ENCODE measurements at regions not wholly inside any gene's neighbourhood (a gene's known extent, or its start where the extent isn't known, plus 50 kb on each side); places are given as distances from the start of the nearest gene placed in this dataset.

DNA sequence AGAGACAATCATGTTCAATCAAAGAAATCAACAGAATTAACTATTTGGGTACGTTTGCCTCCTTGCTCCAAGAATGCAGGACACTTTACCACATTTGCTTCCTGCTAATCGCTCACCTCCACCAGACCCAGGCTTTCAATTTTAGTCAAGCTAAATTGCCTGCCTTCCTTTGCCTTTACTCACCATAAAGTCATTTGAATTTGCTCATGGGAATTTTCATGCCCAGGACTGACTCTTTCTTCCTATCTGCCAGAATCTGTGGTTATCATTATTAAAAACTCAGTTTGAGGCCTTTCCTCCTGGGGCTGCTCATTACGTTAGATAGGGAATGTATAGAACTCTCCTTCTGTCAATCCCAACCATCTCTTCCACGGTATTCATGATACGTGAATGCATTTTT lies 1935.3 kb upstream of the WWC1 start:
- TF ChIP-seq, protein P1, sequence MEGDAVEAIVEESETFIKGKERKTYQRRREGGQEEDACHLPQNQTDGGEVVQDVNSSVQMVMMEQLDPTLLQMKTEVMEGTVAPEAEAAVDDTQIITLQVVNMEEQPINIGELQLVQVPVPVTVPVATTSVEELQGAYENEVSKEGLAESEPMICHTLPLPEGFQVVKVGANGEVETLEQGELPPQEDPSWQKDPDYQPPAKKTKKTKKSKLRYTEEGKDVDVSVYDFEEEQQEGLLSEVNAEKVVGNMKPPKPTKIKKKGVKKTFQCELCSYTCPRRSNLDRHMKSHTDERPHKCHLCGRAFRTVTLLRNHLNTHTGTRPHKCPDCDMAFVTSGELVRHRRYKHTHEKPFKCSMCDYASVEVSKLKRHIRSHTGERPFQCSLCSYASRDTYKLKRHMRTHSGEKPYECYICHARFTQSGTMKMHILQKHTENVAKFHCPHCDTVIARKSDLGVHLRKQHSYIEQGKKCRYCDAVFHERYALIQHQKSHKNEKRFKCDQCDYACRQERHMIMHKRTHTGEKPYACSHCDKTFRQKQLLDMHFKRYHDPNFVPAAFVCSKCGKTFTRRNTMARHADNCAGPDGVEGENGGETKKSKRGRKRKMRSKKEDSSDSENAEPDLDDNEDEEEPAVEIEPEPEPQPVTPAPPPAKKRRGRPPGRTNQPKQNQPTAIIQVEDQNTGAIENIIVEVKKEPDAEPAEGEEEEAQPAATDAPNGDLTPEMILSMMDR (IDR thresholded peaks at IDR 0.05; ENCODE audit: low read depth, low read length, missing control alignments): no peak
- no peak overlapping the region for H3K4me3 ChIP-seq (replicated peaks; ENCODE audit: low read depth, low read length)
- DNase-seq (ENCODE audit: extremely low read depth, low read depth): no peak

DNA sequence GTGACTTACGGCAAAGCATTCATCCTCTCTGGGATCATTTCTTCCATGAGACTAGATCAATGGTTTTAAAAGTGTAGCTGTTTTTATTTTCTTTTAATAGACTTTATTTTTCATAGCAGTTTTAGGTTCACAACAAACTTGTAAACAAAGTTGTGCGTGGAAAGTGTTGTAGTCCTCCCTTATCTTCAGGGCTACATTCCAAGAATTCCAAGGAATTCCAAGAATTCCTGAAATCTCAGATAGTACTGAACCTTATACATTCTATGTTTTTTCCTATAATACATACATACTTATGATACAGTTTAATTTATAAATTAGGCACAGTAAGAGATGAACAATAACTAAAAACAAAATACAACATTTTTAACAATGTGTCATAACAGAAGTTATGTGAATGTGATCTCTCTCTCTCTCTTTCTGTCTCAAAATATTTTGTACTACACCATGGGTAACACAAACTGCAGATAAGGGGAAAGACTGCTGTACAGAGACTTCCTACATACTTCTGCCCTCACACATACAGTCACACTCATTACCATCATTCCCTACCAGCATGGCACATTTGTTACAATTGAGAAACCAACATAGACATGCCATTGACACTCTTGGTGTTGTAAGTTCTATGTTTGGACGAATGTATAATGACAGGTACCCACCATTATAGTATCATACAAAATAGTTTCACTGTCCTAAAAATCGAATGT lies 1933.2 kb upstream of the WWC1 start:
- H3K4me3 ChIP-seq (replicated peaks; ENCODE audit: low read depth, low read length): no peak overlapping the region
- TF ChIP-seq, protein P1 (IDR thresholded peaks at IDR 0.05; ENCODE audit: low read depth, low read length, missing control alignments): no peak
- no peak for DNase-seq (ENCODE audit: extremely low read depth, low read depth)

DNA sequence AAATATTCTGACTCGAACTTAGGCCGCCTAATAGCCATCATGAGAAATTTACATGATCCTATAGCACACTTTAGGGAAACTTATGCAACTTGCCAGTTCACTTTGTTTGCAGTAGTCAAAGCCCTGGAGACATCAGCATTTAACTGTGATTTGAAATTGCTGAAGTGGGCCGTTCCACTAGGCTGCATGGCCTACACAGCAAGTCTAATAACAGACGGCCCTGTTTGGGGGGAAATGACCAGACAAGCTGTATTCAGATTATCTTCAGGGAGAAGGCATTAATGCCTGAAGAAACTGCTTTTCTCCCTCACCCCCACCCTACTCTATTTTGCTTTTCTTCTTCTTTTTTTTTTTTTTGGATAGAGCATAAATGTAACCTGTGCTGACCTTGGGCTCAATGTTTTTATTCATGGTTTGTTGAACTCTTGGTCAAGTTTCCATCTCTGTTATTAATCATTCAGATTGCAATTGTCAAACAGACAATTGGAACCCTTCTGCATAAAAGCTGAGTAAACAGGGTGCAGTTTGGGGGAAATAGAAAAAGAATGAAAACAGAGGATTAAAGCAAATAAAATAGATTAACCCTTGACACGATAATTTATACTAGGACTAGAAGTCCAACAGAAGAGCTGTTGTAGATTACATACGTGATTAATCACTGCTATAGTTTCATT lies 1928.2 kb upstream of the WWC1 start:
- no peak for DNase-seq (ENCODE audit: extremely low read depth, low read depth)
- TF ChIP-seq, protein P1 (IDR thresholded peaks at IDR 0.05; ENCODE audit: low read depth, low read length, missing control alignments): no peak
- H3K4me3 ChIP-seq (replicated peaks; ENCODE audit: low read depth, low read length): no peak overlapping the region

DNA sequence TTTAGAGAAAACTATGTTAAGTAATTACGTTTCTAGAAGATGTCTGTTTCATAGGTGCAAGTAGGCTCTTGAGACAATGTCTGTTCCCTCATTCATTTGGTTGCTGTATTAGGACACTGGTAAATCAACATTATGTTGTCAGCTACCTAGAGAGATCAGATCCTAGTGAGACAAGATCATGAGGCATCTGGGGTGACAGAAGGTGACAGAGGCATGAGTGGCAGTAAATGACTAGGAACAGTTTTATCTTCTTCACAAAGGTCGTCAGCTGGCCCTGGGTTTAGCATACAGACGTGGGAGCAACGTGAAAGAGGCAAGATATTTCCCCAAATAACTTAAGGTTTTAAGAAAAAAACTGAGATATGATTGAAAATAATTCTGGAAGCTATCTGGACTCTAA lies 1926.3 kb upstream of the WWC1 start:
- no peak overlapping the region for H3K4me3 ChIP-seq (replicated peaks; ENCODE audit: low read depth, low read length)
- TF ChIP-seq, protein P1 (IDR thresholded peaks at IDR 0.05; ENCODE audit: low read depth, low read length, missing control alignments): no peak
- DNase-seq (ENCODE audit: extremely low read depth, low read depth): no peak

DNA sequence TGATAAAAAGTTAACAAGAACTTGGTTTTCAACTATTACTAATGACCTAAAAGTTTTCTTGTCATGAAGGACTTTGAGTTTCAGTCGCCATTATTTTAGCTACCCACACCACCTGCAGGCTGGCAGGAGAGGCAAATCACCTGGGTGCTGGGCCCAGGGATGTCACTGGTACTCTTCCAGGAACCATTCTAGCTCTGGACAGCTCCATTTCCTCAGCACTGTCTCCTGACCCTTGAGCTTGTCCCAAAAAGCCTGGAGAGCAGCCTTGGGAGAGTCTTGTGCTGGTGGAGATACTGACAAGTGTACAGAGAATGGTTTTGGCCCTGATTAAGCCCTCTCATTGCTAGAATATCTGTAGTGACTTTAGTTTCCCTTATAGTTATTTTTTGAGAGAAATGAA lies 1924.1 kb upstream of the WWC1 start:
- no peak for DNase-seq (ENCODE audit: extremely low read depth, low read depth)
- TF ChIP-seq, protein P1 (IDR thresholded peaks at IDR 0.05; ENCODE audit: low read depth, low read length, missing control alignments): no peak
- no peak overlapping the region for H3K4me3 ChIP-seq (replicated peaks; ENCODE audit: low read depth, low read length)

DNA sequence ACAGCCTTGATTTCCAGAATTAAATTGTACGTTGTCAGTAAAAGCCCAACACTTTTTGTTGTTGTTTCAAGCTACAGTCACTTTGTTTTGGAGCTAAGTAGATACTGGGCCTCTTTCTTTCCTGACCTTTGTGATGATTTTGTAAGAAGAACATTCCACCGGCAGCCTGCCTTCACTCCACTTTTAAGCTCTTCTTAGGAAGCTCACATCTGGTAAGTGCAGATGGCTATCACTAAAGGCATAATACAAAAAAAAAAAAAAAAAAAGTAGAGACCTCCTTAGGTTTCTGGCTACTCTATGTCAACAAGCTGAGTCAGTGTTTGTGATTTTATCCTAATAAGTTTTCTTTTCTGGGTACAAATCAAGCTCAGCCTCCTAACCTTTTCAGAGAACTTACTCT lies 1922.1 kb upstream of the WWC1 start:
- H3K4me3 ChIP-seq (replicated peaks; ENCODE audit: low read depth, low read length): no peak overlapping the region
- no peak for DNase-seq (ENCODE audit: extremely low read depth, low read depth)
- TF ChIP-seq, protein P1 (IDR thresholded peaks at IDR 0.05; ENCODE audit: low read depth, low read length, missing control alignments): no peak
